K562 (cell line): ENCODE measurements at regions not wholly inside any gene's neighbourhood (a gene's known extent, or its start where the extent isn't known, plus 50 kb on each side); places are given as distances from the start of the nearest gene placed in this dataset.

ENCODE experiments used
- ATAC-seq: fragments of 200-7000 bp; cut with Tn5 transposase; 3 replicates; pipeline ENCODE4 v1.9.1; 2020; ENCODE audit warnings: moderate library complexity
- BruUV-seq: library from RNA; stranded (reverse); fragments of 400-500 nt; replicated peaks from 2 replicates; lab custom pipeline; 2021; lab: Mats Ljungman, UMichigan
- CTCF ChIA-PET: fragments of 300-600 bp; formaldehyde crosslinking; extraction: SDS; loops from one replicate; lab custom pipeline; 2021; ENCODE audit warnings: low intra/inter-chr PET ratio; lab: Yijun Ruan, JAX
- POLR2A ChIA-PET: fragments of 300-600, 350-650 bp; sonication (Branson Sonifier 250); formaldehyde crosslinking; extraction: SDS; loops from one replicate; lab custom pipeline; 2021; ENCODE audit warnings: antibody characterized with exemption, inconsistent platforms; lab: Yijun Ruan, JAX
- DNase-seq, 4 experiments: peaks; one replicate each; pipeline versions ENCODE4 v3.0.0 to v3.0.0-alpha.2; 2011 to 2018; ENCODE audit warnings: low spot score in 3 of 4, mixed read lengths in 3 of 4; ENCODE audit errors: extremely low read depth in 1 of 4
- FAIRE-seq: peaks from 2 replicates; lab custom pipeline; 2011; peaks lifted over from hg19 to GRCh38; lab: Jason Lieb, UNC
- H2AFZ ChIP-seq: 2 replicates; pipeline ENCODE4 v1.6.0; 2011; ENCODE audit warnings: low read depth, low read length, control low read depth, inconsistent platforms
- H3K27ac ChIP-seq: fragments of 200-600 bp; 3 replicates; pipeline ENCODE4 v1.8.0; 2011; ENCODE audit warnings: low read depth, mild to moderate bottlenecking, control low read depth, inconsistent platforms, low read length, moderate library complexity, mixed read lengths; ENCODE audit errors: extremely low read depth
- H3K27me3 ChIP-seq, 2 experiments: fragments of 300-600 bp in 1 of 2; 2 replicates in 1 of 2; 3 replicates in 1 of 2; pipeline versions ENCODE4 v1.6.0 to v1.8.0; 2011; ENCODE audit warnings: inconsistent platforms in 2 of 2, low read length in 2 of 2, mild to moderate bottlenecking in 1 of 2, mixed read lengths in 1 of 2, moderate library complexity in 1 of 2; ENCODE audit not compliant: control insufficient read depth in 2 of 2, insufficient read depth in 2 of 2
- H3K36me3 ChIP-seq: fragments of 300-600 bp; 3 replicates; pipeline ENCODE4 v1.8.0; 2011; ENCODE audit warnings: mild to moderate bottlenecking, low read length, inconsistent platforms; ENCODE audit not compliant: control insufficient read depth, insufficient read depth
- H3K4me1 ChIP-seq, 2 experiments: fragments of 200-600 bp in 1 of 2; replicated peaks in 1 of 2; 2 replicates in 1 of 2; 3 replicates in 1 of 2; pipeline versions ENCODE4 v1.5.1 to v1.8.0; 2011; ENCODE audit warnings: inconsistent platforms in 2 of 2, low read length in 2 of 2, mild to moderate bottlenecking in 1 of 2, mixed read lengths in 1 of 2, moderate library complexity in 1 of 2; ENCODE audit not compliant: control insufficient read depth in 2 of 2, insufficient read depth in 2 of 2
- H3K4me2 ChIP-seq: 2 replicates; pipeline ENCODE4 v1.6.1; 2011; ENCODE audit warnings: low read length, control low read depth, inconsistent platforms, mixed read lengths; ENCODE audit not compliant: insufficient read depth
- H3K4me3 ChIP-seq: fragments of 200-600 bp; sonication (generic), shearing (Covaris generic); 2 replicates; pipeline ENCODE4 v1.5.1; 2016; ENCODE audit warnings: control low read depth, inconsistent platforms
- H3K79me2 ChIP-seq: fragments of 200-600 bp; 3 replicates; pipeline ENCODE4 v1.8.0; 2011; ENCODE audit warnings: low read length, inconsistent platforms; ENCODE audit not compliant: control insufficient read depth, insufficient read depth
- H3K9ac ChIP-seq, 2 experiments: 2 replicates each; pipeline versions ENCODE4 v1.6.0 to v1.6.1; 2011; ENCODE audit warnings: low read depth in 2 of 2, low read length in 2 of 2, control low read depth in 1 of 2, inconsistent platforms in 1 of 2, mild to moderate bottlenecking in 1 of 2, mixed read lengths in 1 of 2; ENCODE audit not compliant: insufficient read depth in 1 of 2
- H3K9me1 ChIP-seq: one replicate; pipeline ENCODE4 v1.6.0; 2011; ENCODE audit warnings: inconsistent platforms, mild to moderate bottlenecking, low read length, moderate library complexity; ENCODE audit not compliant: control insufficient read depth, insufficient read depth
- H3K9me3 ChIP-seq: replicated peaks from 2 replicates; pipeline ENCODE4 v1.5.1; 2011; ENCODE audit warnings: low read depth, low read length, inconsistent platforms; ENCODE audit not compliant: control insufficient read depth, insufficient read depth
- H4K20me1 ChIP-seq: replicated peaks from 2 replicates; pipeline ENCODE4 v1.6.1; 2011; ENCODE audit warnings: low read length, inconsistent platforms, mixed read lengths; ENCODE audit not compliant: control insufficient read depth, insufficient read depth
- CBFA2T2 ChIP-seq: fragments of 450-650 bp; conservative IDR thresholded peaks from 2 replicates; pipeline ENCODE4 v1.6.1; 2017; ENCODE audit warnings: mild to moderate bottlenecking
- CREB3 ChIP-seq: fragments of 450-650 bp; conservative IDR thresholded peaks from 2 replicates; pipeline ENCODE4 v1.6.1; 2016; ENCODE audit warnings: missing genetic modification characterization, low read depth, mild to moderate bottlenecking, missing compliant biosample characterization, moderate library complexity
- FOSL1 ChIP-seq: fragments of 200-800 bp; sonication (Bioruptor generic); conservative IDR thresholded peaks from 2 replicates; pipeline ENCODE4 v1.6.1; 2016; ENCODE audit warnings: missing genetic modification characterization, missing compliant biosample characterization
- FOXK1 ChIP-seq: sonication (generic); formaldehyde crosslinking; IDR thresholded peaks from 2 replicates; pipeline ENCODE4 v1.8.0; 2022; ENCODE audit warnings: missing genetic modification reagents, mild to moderate bottlenecking, borderline replicate concordance
- HNRNPK ChIP-seq: fragments of 200-400 bp; formaldehyde crosslinking; IDR thresholded peaks from one replicate; pipeline ENCODE4 v1.6.1; 2018; ENCODE audit warnings: mild to moderate bottlenecking, low read depth, low read length; ENCODE audit not compliant: poor library complexity, severe bottlenecking
- NR0B1 ChIP-seq: fragments of 450-650 bp; IDR thresholded peaks from one replicate; pipeline ENCODE4 v1.6.1; 2018; ENCODE audit warnings: mild to moderate bottlenecking, moderate library complexity; ENCODE audit not compliant: partially characterized antibody
- NR3C1 ChIP-seq: sonication (generic); formaldehyde crosslinking; IDR thresholded peaks from 2 replicates; pipeline ENCODE4 v1.8.1; 2022; ENCODE audit warnings: missing genetic modification reagents
- THRAP3 ChIP-seq: fragments of 450-650 bp; IDR thresholded peaks from 2 replicates; pipeline ENCODE4 v1.6.1; 2016; ENCODE audit warnings: mild to moderate bottlenecking, inconsistent platforms, borderline replicate concordance
- ZFP1 ChIP-seq: fragments of 450-650 bp; formaldehyde crosslinking; IDR thresholded peaks from 2 replicates; pipeline ENCODE4 v1.4.0; 2020; ENCODE audit warnings: mild to moderate bottlenecking, mixed read lengths
- ZFP30 ChIP-seq: fragments of 250-450 bp; sonication (Bioruptor Pico); IDR thresholded peaks from 2 replicates; pipeline ENCODE4 v1.8.0; 2022; ENCODE audit warnings: moderate library complexity, mild to moderate bottlenecking, inconsistent platforms, borderline replicate concordance
- ZNF76 ChIP-seq: fragments of 250-450 bp; sonication (Bioruptor Pico); IDR thresholded peaks from 2 replicates; pipeline ENCODE4 v1.4.0; 2020; ENCODE audit warnings: mild to moderate bottlenecking, moderate library complexity, borderline replicate concordance
- WGBS: fragments of 100-300 bp; shearing (Covaris generic); methylation state at CpG from one replicate; pipeline ENCODE4 v1.1.6; 2016; ENCODE audit warnings: low coverage, mixed read lengths; ENCODE audit not compliant: insufficient coverage; ENCODE audit errors: missing lambda C conversion rate; 5-methylcytosine and 5-hydroxymethylcytosine counted together
- in situ Hi-C: fragments of 300-500 bp; cut with MboI; formaldehyde crosslinking; loops from 4 replicates; pipeline ENCODE4 v1.15.0; 2018; ENCODE audit warnings: inconsistent platforms, mixed read lengths
- intact Hi-C: fragments of 100-400 bp; cut with micrococcal nuclease; formaldehyde crosslinking; loops from 2 replicates; pipeline ENCODE4 v1.14.2; 2022
- TF ChIP-seq, protein P1 (sequence below), 3 experiments: fragments of 200-800 bp in 1 of 3; fragments of 250-450 bp in 1 of 3; fragments of 450-650 bp in 1 of 3; sonication (Bioruptor Pico) in 1 of 3; sonication (Bioruptor generic) in 1 of 3; formaldehyde crosslinking in 1 of 3; IDR thresholded peaks; 2 replicates each; pipeline versions ENCODE4 v1.6.1 to v1.8.0; 2016 to 2022; ENCODE audit warnings: mild to moderate bottlenecking in 2 of 3, missing genetic modification characterization in 2 of 3, missing compliant biosample characterization in 1 of 3, moderate library complexity in 1 of 3
- TF ChIP-seq, protein P2 (sequence below): fragments of 450-650 bp; IDR thresholded peaks from 2 replicates; pipeline ENCODE4 v1.7.0; 2016; ENCODE audit warnings: borderline replicate concordance

GRCh38 chr5:40429258-40430100, 250.2 kb upstream of the PTGER4 start:
- BruUV-seq = no TSS peak
- Histone ChIP-seq H3K36me3 (no peaks in the 10 kb centered on the region), H3K4me3 (no peak overlapping the region), H3K9me3 (no peaks in the 10 kb centered on the region), H3K4me1 (no peaks in the 10 kb centered on the region), H2AFZ (no peak overlapping the region), H3K79me2 (no peaks in the 10 kb centered on the region), H3K27me3 (no peaks in the 10 kb centered on the region), H3K4me2 (no peak overlapping the region), H3K9ac (no peak overlapping the region), H3K27ac (no peak overlapping the region), H3K9me1 (no peaks in the 10 kb centered on the region), H4K20me1 (no peaks in the 10 kb centered on the region)
- intact Hi-C loops = no loop called here
- WGBS = 0% methylated on average over 2 of the region's 2 CpGs
- CTCF ChIA-PET = no interaction called here
- DNase-seq (no peak), FAIRE-seq (no peak), ATAC-seq (no peak)
- in situ Hi-C loops = no loop called here
- POLR2A ChIA-PET = no interaction called here
- TF ChIP-seq CBFA2T2 (no peak), THRAP3 (no peak), HNRNPK (no peak), NR3C1 (no peak), ZFP1 (CRISPR knock-in tag) (no peak), ZNF76 (no peak), FOXK1 (CRISPR knock-in tag) (no peak), FOSL1 (tag) (no peak), ZFP30 (CRISPR knock-in tag) (no peak), NR0B1 (no peak), CREB3 (tag) (no peak)
- TF ChIP-seq, protein P1, sequence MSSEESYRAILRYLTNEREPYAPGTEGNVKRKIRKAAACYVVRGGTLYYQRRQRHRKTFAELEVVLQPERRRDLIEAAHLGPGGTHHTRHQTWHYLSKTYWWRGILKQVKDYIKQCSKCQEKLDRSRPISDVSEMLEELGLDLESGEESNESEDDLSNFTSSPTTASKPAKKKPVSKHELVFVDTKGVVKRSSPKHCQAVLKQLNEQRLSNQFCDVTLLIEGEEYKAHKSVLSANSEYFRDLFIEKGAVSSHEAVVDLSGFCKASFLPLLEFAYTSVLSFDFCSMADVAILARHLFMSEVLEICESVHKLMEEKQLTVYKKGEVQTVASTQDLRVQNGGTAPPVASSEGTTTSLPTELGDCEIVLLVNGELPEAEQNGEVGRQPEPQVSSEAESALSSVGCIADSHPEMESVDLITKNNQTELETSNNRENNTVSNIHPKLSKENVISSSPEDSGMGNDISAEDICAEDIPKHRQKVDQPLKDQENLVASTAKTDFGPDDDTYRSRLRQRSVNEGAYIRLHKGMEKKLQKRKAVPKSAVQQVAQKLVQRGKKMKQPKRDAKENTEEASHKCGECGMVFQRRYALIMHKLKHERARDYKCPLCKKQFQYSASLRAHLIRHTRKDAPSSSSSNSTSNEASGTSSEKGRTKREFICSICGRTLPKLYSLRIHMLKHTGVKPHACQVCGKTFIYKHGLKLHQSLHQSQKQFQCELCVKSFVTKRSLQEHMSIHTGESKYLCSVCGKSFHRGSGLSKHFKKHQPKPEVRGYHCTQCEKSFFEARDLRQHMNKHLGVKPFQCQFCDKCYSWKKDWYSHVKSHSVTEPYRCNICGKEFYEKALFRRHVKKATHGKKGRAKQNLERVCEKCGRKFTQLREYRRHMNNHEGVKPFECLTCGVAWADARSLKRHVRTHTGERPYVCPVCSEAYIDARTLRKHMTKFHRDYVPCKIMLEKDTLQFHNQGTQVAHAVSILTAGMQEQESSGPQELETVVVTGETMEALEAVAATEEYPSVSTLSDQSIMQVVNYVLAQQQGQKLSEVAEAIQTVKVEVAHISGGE (CRISPR knock-in tag; IDR thresholded peaks at IDR 0.05) = no peak
- TF ChIP-seq, protein P2, sequence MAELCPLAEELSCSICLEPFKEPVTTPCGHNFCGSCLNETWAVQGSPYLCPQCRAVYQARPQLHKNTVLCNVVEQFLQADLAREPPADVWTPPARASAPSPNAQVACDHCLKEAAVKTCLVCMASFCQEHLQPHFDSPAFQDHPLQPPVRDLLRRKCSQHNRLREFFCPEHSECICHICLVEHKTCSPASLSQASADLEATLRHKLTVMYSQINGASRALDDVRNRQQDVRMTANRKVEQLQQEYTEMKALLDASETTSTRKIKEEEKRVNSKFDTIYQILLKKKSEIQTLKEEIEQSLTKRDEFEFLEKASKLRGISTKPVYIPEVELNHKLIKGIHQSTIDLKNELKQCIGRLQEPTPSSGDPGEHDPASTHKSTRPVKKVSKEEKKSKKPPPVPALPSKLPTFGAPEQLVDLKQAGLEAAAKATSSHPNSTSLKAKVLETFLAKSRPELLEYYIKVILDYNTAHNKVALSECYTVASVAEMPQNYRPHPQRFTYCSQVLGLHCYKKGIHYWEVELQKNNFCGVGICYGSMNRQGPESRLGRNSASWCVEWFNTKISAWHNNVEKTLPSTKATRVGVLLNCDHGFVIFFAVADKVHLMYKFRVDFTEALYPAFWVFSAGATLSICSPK = no peak
